HAP-1 (cell line): ENCODE measurements at regions not wholly inside any gene's neighbourhood (a gene's known extent, or its start where the extent isn't known, plus 50 kb on each side); places are given as distances from the start of the nearest gene placed in this dataset.

ENCODE experiments used
- DNase-seq, 2 experiments: peaks; one replicate each; pipeline ENCODE4 v3.0.0-alpha.2; 2016 to 2020; ENCODE audit warnings: low spot score in 2 of 2
- H3K27me3 ChIP-seq: fragments of 250-450 bp; sonication (Bioruptor Pico); 2 replicates; pipeline ENCODE4 v1.5.1; 2020; ENCODE audit warnings: low read depth, mild to moderate bottlenecking, moderate library complexity
- H3K36me3 ChIP-seq: fragments of 250-450 bp; sonication (Bioruptor Pico); replicated peaks from 2 replicates; pipeline ENCODE4 v1.5.1; 2020; ENCODE audit warnings: mild to moderate bottlenecking
- H3K4me1 ChIP-seq: fragments of 250-450 bp; sonication (Bioruptor Pico); 2 replicates; pipeline ENCODE4 v1.5.1; 2020; ENCODE audit warnings: mild to moderate bottlenecking
- H3K4me3 ChIP-seq: fragments of 250-450 bp; sonication (Bioruptor Pico); 2 replicates; pipeline ENCODE4 v1.5.1; 2020; ENCODE audit warnings: mild to moderate bottlenecking, moderate library complexity
- H3K9me3 ChIP-seq: fragments of 250-450 bp; sonication (Bioruptor Pico); 2 replicates; pipeline ENCODE4 v1.5.1; 2020; ENCODE audit warnings: mild to moderate bottlenecking, moderate library complexity
- in situ Hi-C: fragments of 300-500 bp; cut with MboI; formaldehyde crosslinking; loops from 3 replicates; pipeline ENCODE4 v1.14.3; 2020; ENCODE audit warnings: low sequenced_read_pairs, inconsistent platforms, mixed read lengths

- Histone ChIP-seq H3K9me3 (no peaks in the 10 kb centered on the region), H3K4me1 (no peaks in the 10 kb centered on the region), H3K36me3 (no peaks in the 10 kb centered on the region), H3K27me3 (no peaks in the 10 kb centered on the region), H3K4me3 (no peak overlapping the region)
- in situ Hi-C loops = no loop called here
- DNase-seq = no peak
These were observed 116.0 kb downstream of the CYLD start for GRCh38 chr16:50857881-50858280.

DNA sequence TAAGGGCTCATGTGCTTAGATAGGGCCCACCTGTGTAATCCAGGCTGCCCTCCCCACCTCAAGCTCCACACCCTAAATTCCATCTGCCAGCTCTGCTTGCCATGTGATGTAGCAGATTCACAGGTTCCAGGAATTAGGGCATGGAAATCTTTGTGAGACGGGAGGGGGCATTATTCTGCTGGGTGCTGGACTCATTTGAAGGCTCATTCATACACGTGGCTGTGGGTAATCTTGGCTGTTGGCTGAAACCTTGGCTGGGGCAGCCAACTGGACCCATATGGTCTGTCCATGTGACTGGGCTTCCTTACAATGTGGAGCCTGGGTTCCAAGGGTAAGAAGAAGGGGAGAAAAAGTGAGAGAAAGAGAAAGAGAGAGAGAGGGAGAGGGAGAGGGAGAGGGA, 115.1 kb downstream of the CYLD start:
- Histone ChIP-seq H3K9me3 (no peaks in the 10 kb centered on the region), H3K36me3 (no peaks in the 10 kb centered on the region), H3K27me3 (peaks cover 3% of the 10 kb centered on the region; the same call in 1 of the 2 replicates), H3K4me1 (no peaks in the 10 kb centered on the region), H3K4me3 (no peak overlapping the region)
- DNase-seq = no peak
- in situ Hi-C loops = no loop called here

- no peaks in the 10 kb centered on the region for H3K4me1 ChIP-seq
- no peak for DNase-seq
- H3K4me3 ChIP-seq = no peak overlapping the region
- no peaks in the 10 kb centered on the region for H3K36me3 ChIP-seq
- H3K9me3 ChIP-seq = no peaks in the 10 kb centered on the region
- peaks cover 6% of the 10 kb centered on the region; the same call in 1 of the 2 replicates for H3K27me3 ChIP-seq
- in situ Hi-C loops = no loop called here
These were observed 111.4 kb downstream of the CYLD start for GRCh38 chr16:50853329-50853728.
